GM18511 (cell line): ENCODE measurements at regions not wholly inside any gene's neighbourhood (a gene's known extent, or its start where the extent isn't known, plus 50 kb on each side); places are given as distances from the start of the nearest gene placed in this dataset.
"Not testable (repeated sequence)": the region's sequence is repeated elsewhere in the genome, so short reads cannot be mapped to it uniquely, and the experiment has no call there.

ENCODE experiments used
- ATAC-seq: cut with Tn5 transposase; IDR thresholded peaks from one replicate; pipeline ENCODE4 v1.9.1; 2021; ENCODE audit warnings: mild to moderate bottlenecking, moderate library complexity; ENCODE audit not compliant: unreplicated experiment

DNA sequence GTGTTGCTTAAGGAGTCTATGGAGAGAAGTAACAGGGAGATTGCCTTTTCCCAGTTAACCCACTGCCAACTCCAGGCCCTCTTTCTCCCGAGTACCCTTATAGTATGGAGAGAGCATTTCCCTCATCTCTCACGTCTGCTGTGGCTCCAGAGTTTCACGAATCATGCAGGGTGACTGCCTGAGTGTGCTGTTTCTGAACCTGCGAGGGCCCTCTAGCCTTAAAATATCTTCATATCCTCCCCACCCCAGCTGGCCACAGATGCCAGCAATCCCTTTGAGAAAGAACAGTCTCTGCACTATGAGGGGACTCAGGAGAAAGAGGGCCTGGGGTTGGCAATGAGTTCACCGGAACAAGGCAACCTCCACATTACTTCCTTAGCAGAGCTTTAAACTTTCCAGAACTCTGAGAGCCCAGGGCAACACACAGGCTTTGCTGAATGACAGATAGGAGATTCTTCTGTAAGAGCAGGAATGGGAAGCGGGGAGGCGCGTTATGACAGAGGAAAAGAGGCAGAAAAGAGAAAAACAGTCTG, 81.6 kb upstream of the ANKH start:
- no peak for ATAC-seq

DNA sequence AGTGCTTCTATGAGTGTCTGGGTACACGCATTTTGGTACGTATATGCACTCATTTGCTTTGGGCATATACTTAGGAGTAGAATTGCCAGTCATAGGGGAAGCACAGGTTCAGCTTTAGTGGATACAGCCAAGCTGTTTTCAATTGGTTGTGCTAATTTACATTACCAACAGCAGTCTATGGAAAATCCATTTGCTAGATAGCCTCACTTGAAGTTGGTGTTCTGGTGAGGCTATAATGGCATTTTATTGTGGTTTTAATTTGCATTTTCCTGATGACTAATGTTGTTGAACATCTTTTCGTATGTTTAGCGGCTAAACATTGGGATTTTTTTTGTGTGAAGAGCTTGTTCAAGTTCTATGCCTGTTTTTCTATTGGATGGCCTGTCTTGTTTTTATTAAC, 76.8 kb upstream of the ANKH start:
- no peak for ATAC-seq

DNA sequence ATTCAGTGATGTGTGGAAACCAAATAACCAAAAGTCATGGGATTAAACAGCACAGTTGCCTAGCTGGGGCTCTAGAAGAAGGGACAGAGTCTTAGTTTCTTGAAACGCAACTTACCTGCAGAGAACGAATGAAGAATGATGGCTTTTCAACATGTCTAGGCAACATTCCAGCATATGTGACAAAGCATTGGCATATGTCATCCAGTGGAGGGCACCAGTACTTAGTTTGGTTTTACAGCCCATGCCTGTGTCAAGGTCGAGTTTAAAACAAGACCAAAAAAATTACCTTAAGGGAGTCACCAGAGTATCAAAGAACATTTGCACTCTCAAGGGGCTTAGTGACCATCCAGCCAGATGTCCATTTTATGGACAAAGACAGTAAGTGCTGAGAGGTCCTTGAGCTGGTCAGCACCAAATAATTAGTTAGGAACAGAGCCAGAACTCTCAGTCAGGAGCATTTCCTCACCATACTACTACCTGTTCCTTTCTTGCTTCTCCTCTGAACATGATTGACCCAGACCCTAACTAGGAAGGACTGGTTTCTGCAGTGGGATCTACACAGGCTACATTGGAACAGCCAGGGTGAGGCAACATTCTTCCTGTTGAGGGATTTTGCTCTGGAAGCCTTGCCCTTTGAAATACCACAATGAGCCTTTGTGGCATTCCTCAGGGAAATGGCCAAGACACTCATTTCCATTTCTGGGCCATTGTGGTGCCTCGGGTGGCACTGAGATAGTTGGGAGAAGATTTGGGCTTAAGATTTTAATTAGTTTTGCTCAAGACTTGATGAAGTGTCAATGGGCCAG, 75.4 kb upstream of the ANKH start:
- peak; percentile 91 for ATAC-seq

DNA sequence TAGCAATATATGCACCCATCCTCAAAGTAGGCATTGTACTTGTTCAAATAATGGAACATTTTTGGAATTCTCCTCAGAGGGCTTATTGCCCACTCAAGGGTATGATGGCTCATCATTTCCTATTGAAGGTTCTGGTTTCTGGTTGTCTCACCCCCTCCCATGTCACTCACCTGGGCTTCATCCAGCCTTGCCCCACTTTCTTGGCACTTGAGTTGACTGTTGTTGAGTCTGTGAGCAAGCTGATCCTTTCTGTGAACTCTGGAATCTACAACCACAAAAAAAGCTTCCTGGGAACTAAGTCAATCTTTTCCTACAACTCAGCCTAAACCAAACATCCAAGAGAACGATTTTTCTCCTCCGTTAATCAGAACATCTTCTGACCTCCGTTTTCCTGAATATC, 73.9 kb upstream of the ANKH start:
- no peak for ATAC-seq

DNA sequence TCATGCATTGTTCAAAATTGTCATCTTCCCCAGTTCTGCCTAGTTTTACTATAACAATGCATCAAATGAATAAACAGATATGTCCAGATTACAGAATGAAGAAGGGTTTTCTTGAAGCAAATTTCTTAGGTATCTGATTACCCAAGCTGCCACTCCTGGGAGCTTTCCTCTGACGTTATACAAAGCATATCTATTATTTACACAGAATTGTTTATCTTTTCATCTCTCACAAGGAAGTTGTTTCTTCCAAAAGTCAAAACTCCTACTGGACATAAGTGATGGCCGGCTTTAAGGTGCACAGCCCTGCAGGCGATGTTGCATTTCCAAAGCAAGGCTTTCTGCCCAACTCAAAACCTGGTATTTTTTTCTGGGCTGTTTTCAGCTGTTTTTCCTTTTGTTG, 73.4 kb upstream of the ANKH start:
- ATAC-seq = no peak

DNA sequence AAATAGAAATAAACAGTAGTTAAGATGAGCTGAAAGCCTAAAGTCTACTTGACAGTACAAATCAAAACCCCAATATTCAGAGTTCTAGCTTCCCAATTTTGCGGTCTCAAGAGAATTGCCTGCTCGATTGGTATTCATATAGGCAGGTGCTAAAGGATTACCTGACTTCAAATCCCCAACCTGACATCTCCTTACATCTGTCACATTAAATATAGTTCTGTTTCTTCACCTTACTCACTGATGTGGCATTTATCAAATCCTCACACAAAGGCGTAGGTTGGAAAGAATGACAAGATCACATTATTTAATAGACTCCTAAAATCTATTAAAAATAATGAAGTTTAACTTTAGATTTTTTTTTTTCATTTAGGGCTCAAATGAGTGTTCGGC, 72.8 kb upstream of the ANKH start:
- ATAC-seq = no peak

DNA sequence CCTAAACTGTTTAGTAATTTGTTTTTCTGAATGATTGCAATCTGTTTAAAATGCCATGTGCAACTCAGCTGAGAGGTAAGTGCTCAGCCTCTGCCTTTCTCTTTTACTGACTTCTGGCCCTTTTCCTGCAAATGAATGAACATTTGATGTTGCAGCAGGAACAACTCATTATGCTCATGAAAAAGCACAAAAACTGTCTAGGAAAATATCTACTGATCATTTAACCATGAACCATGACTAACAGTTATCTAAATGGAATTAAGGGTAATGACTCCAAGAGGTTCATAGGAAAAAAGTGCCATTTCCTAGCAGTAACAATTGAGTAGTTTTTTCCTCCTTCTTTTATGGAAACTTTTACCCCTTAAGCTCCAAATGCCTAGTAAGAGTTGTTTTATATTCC, 70.6 kb upstream of the ANKH start:
- ATAC-seq = no peak

DNA sequence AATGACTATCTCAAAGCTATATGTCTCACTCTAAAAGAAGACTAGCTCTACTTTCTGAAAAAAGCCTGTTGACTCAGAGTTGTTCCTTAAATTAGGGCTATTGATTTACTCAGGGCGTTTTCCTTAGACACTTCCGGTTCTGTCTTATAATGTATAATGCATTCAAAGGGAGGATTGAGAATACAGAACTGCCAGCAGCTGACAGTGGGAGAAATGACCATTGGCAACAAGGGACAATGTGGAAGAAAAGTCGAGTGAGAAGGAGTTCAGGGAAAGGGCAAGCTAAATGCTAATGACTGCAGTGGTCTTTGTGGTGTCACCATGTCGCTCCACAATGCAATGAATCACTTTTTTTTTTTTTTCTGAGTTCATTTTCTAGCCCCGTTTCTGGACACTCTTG, 65.7 kb upstream of the ANKH start:
- no peak for ATAC-seq

DNA sequence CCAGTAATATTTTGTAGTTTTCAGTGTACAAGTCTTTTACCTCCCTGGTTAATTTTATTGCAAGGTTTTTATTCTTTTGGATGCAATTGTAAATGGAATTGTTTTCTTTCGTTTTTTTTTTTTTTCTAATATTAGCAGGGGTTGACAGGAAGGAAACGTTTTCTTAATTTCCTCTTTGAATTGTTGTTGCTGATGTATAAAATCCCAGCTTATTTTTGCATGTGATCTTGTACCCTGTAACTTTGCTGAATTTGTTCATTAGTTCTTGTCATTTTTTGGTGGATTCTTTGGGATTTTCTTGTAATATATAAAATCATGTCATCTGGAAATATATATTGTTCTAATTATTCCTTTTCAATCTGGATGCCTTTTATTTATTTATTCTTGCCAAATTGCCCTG, 65.0 kb upstream of the ANKH start:
- no peak for ATAC-seq

DNA sequence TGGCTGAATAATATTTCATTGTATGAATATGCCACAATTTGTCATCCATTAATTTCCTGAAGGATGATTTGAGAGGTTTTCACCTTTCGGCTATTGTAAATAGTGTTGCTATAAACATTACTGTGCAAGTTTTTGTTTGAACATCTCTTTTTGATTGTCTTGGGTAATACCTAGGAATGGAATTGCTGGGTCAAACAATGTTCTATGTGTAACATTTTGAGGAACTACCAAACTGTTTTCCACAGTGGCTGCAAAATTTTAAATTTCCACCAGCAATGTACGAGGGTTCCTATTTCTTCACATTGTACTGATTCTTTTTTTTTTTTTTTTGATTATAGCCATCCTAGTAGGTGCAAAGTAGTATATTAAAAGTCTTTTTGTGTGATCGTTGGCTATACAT, 63.8 kb upstream of the ANKH start:
- ATAC-seq = no peak

DNA sequence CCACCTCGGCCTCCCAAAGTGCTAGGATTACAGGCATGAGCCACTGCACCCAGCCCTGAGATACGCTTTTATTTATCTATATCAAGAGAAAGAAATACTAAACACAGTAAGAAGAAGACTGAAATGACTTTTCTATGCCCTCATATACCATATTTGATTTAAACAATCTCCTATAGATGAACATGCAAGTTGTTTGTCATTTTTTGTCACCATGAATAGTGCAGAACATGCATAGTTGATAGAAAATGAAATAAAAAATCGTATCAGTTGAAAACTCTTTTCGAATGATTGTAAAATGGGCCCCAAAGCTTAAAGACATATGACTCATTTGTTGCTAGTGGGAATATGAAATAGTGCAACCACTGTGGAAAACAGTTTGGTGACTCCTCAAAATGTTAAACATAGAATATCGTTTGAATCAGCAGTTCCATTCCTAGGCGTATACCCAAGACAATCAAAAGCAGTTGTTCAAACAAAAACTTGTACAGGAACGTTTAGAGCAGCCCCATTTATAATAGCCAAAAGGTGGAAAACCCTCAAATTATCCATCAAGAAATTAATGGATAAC, 61.4 kb upstream of the ANKH start:
- no peak for ATAC-seq

DNA sequence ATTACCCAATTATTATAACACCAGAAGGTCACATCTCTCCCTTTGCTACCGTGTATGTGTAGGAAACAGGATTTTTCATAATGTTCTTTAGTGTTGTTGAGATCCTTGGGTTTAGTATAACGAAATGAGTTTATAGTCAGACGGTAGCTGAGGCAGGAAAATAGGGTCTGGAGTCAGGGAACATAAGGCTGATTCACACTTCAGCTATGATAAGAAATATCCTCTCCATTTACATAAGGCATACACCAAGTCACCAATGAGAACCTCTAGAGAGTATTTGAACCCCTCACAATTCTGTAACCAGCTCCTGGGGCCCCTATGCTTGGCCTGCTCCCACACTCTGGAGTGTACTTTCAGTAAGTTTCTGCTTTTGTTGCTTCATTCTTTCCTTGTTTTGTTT, 58.9 kb upstream of the ANKH start:
- ATAC-seq = no peak

DNA sequence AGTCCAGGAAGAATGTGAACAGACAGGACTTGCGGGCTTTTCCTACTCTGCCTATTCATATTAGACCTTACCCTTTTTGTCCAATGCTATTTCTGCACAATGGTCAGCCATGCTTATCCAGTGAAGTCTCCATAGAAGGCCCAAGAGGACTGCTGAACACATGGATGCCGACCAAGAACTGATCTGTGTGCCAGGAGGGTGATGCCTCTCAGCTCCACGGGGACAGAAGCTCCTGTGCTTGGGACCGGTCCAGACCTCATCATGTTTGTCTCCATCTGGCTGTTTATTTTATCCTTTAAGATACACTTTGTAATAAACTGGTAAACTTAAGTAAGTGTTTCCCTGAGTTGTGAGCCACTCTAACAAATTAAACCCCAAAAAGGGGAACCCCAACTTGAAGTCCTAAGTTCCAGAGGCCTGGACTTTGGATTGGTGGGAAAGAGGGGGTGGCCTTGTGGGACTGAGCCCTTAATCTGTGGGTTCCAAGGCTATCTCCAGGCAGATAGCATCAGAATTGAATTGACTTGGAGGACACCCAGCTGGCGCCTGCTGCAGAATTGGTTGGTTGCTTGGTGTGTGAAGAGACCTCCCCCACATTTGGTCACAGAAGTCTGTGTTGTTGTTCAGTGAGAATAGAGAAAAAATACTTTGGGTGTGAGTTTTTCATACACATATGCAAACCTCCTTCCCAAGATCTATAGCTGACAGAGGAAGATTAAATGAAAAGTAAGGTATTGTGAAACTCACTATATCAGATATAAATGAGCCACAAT, 57.9 kb upstream of the ANKH start:
- ATAC-seq = no peak

DNA sequence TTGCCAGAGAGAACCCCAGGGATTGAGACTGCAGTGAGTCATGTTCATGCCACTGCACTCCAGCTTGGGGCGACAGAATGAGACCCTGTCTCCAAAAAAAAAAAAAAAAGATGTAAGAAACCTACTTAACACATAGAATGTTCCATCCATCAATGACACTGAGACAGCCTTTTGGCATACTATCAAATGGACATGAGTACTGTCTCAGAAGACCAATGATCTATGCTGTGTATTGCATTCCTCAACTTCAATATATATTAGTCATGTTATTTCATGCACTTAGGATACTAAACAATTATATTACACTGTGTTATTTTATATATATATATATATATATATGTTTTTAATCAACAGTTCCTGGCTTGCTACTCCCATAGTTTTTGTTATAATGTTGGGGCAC, 57.1 kb upstream of the ANKH start:
- ATAC-seq = no peak

DNA sequence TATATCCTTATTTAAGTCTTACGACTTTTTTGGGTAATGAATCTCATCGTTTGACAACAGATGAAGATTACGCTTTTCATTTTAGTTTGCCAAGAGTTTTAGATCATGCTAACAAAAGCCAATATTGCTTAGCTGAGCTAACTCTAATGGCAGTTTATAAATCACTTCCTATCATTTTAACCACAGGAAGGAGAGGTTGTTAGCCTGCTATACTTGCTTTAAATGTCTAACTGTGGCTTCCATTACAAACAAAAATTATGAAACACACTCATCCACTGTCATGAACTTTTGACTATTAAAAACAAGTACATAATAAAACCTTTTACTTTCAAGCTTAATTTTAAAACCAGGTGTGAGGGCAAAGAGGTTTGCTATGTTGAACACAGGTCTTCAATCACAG, 53.7 kb upstream of the ANKH start:
- no peak for ATAC-seq

DNA sequence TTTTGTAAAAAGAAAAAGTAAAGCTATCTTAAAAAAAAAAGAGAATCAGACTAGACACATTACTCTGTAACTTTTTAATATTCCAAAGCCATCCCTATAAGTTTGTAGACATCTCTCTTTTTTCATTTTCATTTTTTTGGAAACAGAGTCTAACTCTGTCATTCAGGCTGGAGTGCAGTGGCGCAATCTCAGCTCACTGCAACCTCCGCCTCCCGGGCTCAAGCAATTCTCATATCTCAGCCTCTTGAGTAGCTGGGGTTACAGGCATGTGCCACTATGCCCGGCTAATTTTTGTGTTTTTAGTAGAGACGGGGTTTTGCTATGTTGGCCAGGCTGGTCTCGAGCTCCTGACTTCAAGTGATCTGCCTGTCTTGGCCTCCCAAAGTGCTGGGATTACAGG, 51.4 kb upstream of the ANKH start:
- not testable (repeated sequence) for ATAC-seq

DNA sequence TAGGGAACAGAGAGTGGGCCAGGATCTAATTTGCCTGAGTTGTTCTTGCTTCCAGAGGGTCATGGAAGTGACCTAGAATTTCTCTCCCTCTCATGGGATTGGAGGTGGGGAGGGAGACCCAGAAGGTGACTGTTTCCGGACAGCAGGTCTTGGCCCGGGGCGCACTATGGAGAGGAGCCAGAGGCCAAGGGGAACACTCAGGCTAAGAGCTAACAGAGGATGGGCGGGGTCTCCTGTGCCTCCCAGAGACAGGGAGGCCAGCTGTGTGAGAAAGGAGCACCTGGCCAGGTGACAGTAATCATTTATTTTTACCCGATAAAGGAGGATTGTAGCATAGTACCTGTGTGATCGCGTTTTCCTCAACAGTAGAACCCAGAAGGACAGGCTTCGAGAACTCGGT, 50.9 kb upstream of the ANKH start:
- ATAC-seq = no peak
